HepG2 (cell line): ENCODE measurements at regions not wholly inside any gene's neighbourhood (a gene's known extent, or its start where the extent isn't known, plus 50 kb on each side); places are given as distances from the start of the nearest gene placed in this dataset.

Source experiments
- ATAC-seq: fragments of 200-7000 bp; cut with Tn5 transposase; 3 replicates; pipeline ENCODE4 v1.9.1; 2020; ENCODE audit warnings: mild to moderate bottlenecking, moderate library complexity
- BruUV-seq: library from RNA; stranded (reverse); fragments of 400-500 nt; replicated peaks from 2 replicates; lab custom pipeline; 2021; lab: Mats Ljungman, UMichigan
- CTCF ChIA-PET: fragments of 300-600 bp; formaldehyde crosslinking; extraction: SDS; loops from one replicate; lab custom pipeline; 2021; ENCODE audit warnings: low total read pairs, inconsistent platforms, low intra/inter-chr PET ratio; lab: Yijun Ruan, JAX
- POLR2A ChIA-PET: fragments of 350-600 bp; sonication (Branson Sonifier 250); formaldehyde crosslinking; loops from one replicate; lab custom pipeline; 2020; ENCODE audit warnings: antibody characterized with exemption, inconsistent platforms; lab: Yijun Ruan, JAX
- DNase-seq: peaks from one replicate; pipeline ENCODE4 v3.0.0-alpha.2; 2015; ENCODE audit warnings: low spot score
- FAIRE-seq: peaks from 3 replicates; lab custom pipeline; 2011; peaks lifted over from hg19 to GRCh38; lab: Jason Lieb, UNC
- H2AFZ ChIP-seq: one replicate; pipeline ENCODE4 v1.6.1; 2011; ENCODE audit warnings: low read length, inconsistent platforms
- H3K27ac ChIP-seq: fragments of 300-600 bp; 3 replicates; pipeline ENCODE4 v1.8.0; 2011; ENCODE audit warnings: mixed run types, mild to moderate bottlenecking, mixed read lengths, low read length, inconsistent platforms; ENCODE audit not compliant: insufficient read depth; ENCODE audit errors: extremely low read length
- H3K27me3 ChIP-seq, 2 experiments: fragments of 200-600 bp in 1 of 2; 2 replicates in 1 of 2; 3 replicates in 1 of 2; pipeline versions ENCODE4 v1.6.0 to v1.8.0; 2011; ENCODE audit warnings: low read length in 2 of 2, mild to moderate bottlenecking in 2 of 2, moderate library complexity in 2 of 2, inconsistent platforms in 1 of 2; ENCODE audit not compliant: insufficient read depth in 2 of 2, control insufficient read depth in 1 of 2
- H3K36me3 ChIP-seq, 2 experiments: fragments of 200-600 bp in 1 of 2; replicated peaks in 1 of 2; 2 replicates in 1 of 2; 3 replicates in 1 of 2; pipeline versions ENCODE4 v1.5.1 to v1.8.0; 2011; ENCODE audit warnings: low read length in 2 of 2, inconsistent platforms in 1 of 2; ENCODE audit not compliant: insufficient read depth in 2 of 2, control insufficient read depth in 1 of 2
- H3K4me1 ChIP-seq: 2 replicates; pipeline ENCODE4 v1.5.1; 2012; ENCODE audit warnings: low read length, inconsistent platforms; ENCODE audit not compliant: insufficient read depth
- H3K4me2 ChIP-seq: 2 replicates; pipeline ENCODE4 v1.6.0; 2011; ENCODE audit warnings: low read depth, low read length, inconsistent platforms
- H3K4me3 ChIP-seq, 3 experiments: fragments of 200-600 bp in 1 of 3; sonication (generic), shearing (Covaris generic) in 1 of 3; replicated peaks in 1 of 3; 2 replicates each; pipeline ENCODE4 v1.5.1; 2011 to 2016; ENCODE audit warnings: low read length in 3 of 3, inconsistent platforms in 2 of 3, low read depth in 2 of 3, mild to moderate bottlenecking in 2 of 3, control low read depth in 1 of 3, mixed read lengths in 1 of 3; ENCODE audit not compliant: insufficient read depth in 1 of 3
- H3K79me2 ChIP-seq: one replicate; pipeline ENCODE4 v1.6.1; 2011; ENCODE audit warnings: low read length, inconsistent platforms; ENCODE audit not compliant: insufficient read depth
- H3K9ac ChIP-seq: 2 replicates; pipeline ENCODE4 v1.6.0; 2011; ENCODE audit warnings: mild to moderate bottlenecking, low read depth, low read length, inconsistent platforms; ENCODE audit not compliant: insufficient read depth
- H3K9me3 ChIP-seq: 2 replicates; pipeline ENCODE4 v1.5.1; 2012; ENCODE audit warnings: mild to moderate bottlenecking, low read length
- H4K20me1 ChIP-seq: 2 replicates; pipeline ENCODE4 v1.6.0; 2011; ENCODE audit warnings: inconsistent platforms, mild to moderate bottlenecking, low read length, moderate library complexity; ENCODE audit not compliant: insufficient read depth
- CENPT ChIP-seq: sonication (generic); formaldehyde crosslinking; IDR thresholded peaks from 2 replicates; pipeline ENCODE4 v1.8.0; 2022; ENCODE audit warnings: low read depth, mild to moderate bottlenecking, moderate library complexity, missing genetic modification reagents
- CENPX ChIP-seq: sonication (generic); formaldehyde crosslinking; IDR thresholded peaks from 2 replicates; pipeline ENCODE4 v1.9.0; 2021; ENCODE audit warnings: mild to moderate bottlenecking, missing genetic modification reagents, moderate library complexity
- EP300 ChIP-seq, 3 experiments: sonication (generic) in 1 of 3; formaldehyde crosslinking in 1 of 3; IDR thresholded peaks; 2 replicates each; pipeline versions ENCODE4 v1.5.1 to v1.6.1; 2011 to 2020; ENCODE audit warnings: low read depth in 2 of 3, low read length in 2 of 3, borderline replicate concordance in 1 of 3, improper control_type of control experiment in 1 of 3, mild to moderate bottlenecking in 1 of 3, missing genetic modification reagents in 1 of 3, moderate library complexity in 1 of 3
- FOXA1 ChIP-seq, 2 experiments: fragments of 450-650 bp in 1 of 2; sonication (generic) in 1 of 2; formaldehyde crosslinking in 1 of 2; IDR thresholded peaks; 2 replicates each; pipeline versions ENCODE4 v1.4.0 to v1.6.1; 2016 to 2020; ENCODE audit warnings: missing genetic modification reagents in 1 of 2
- HHEX ChIP-seq: IDR thresholded peaks from 2 replicates; pipeline ENCODE4 v1.6.1; 2016; ENCODE audit warnings: control low read depth
- MAFG ChIP-seq: sonication (generic); formaldehyde crosslinking; IDR thresholded peaks from 2 replicates; pipeline ENCODE4 v1.5.1; 2020; ENCODE audit warnings: mild to moderate bottlenecking, missing genetic modification reagents
- MYC ChIP-seq: sonication (generic); formaldehyde crosslinking; IDR thresholded peaks from 2 replicates; pipeline ENCODE4 v1.9.0; 2021; ENCODE audit warnings: missing genetic modification reagents, borderline replicate concordance
- NKX3-1 ChIP-seq: sonication (generic); formaldehyde crosslinking; IDR thresholded peaks from 2 replicates; pipeline ENCODE4 v1.5.0; 2020; ENCODE audit warnings: missing genetic modification reagents
- RBFOX2 ChIP-seq: fragments of 200-400 bp; formaldehyde crosslinking; IDR thresholded peaks from 2 replicates; pipeline ENCODE4 v1.6.1; 2017; ENCODE audit warnings: low read depth, mild to moderate bottlenecking, low read length
- TSC22D2 ChIP-seq: sonication (generic); formaldehyde crosslinking; IDR thresholded peaks from 2 replicates; pipeline ENCODE4 v1.5.1; 2020; ENCODE audit warnings: missing genetic modification reagents, mild to moderate bottlenecking, borderline replicate concordance
- ZNF382 ChIP-seq: sonication (generic); formaldehyde crosslinking; IDR thresholded peaks from 2 replicates; pipeline ENCODE4 v1.5.0; 2020; ENCODE audit warnings: missing genetic modification reagents, mild to moderate bottlenecking, borderline replicate concordance
- ZNF589 ChIP-seq: sonication (generic); formaldehyde crosslinking; conservative IDR thresholded peaks from 2 replicates; pipeline ENCODE4 v1.8.0; 2022; ENCODE audit warnings: mild to moderate bottlenecking, moderate library complexity, missing genetic modification reagents
- WGBS: methylation state at CpG from one replicate; pipeline ENCODE4 v1.1.6; 2017; ENCODE audit warnings: low lambda C conversion rate; 5-methylcytosine and 5-hydroxymethylcytosine counted together
- in situ Hi-C: cut with HindIII; loops from 2 replicates; pipeline ENCODE4 v1.10.0; 2017; ENCODE audit warnings: low pct_unique_long_range_greater_than_20kb; ENCODE audit not compliant: extremely low pct_ligation_motif_present
- intact Hi-C: fragments of 100-400 bp; cut with micrococcal nuclease; formaldehyde crosslinking; loops from one replicate; pipeline ENCODE4 v1.10.0; 2022; ENCODE audit not compliant: unreplicated experiment
- TF ChIP-seq, protein P1 (sequence below): sonication (generic); formaldehyde crosslinking; IDR thresholded peaks from 2 replicates; pipeline ENCODE4 v1.8.0; 2022; ENCODE audit warnings: missing genetic modification reagents, mild to moderate bottlenecking, borderline replicate concordance
- TF ChIP-seq, protein P2 (sequence below), 2 experiments: IDR thresholded peaks; 2 replicates each; pipeline ENCODE4 v1.6.1; 2011 to 2012; ENCODE audit warnings: low read length in 2 of 2, borderline replicate concordance in 1 of 2, low read depth in 1 of 2, mild to moderate bottlenecking in 1 of 2, moderate library complexity in 1 of 2
- TF ChIP-seq, protein P3 (sequence below): IDR thresholded peaks from 2 replicates; pipeline ENCODE4 v1.4.0; 2020; ENCODE audit warnings: mild to moderate bottlenecking, missing genetic modification reagents

DNA sequence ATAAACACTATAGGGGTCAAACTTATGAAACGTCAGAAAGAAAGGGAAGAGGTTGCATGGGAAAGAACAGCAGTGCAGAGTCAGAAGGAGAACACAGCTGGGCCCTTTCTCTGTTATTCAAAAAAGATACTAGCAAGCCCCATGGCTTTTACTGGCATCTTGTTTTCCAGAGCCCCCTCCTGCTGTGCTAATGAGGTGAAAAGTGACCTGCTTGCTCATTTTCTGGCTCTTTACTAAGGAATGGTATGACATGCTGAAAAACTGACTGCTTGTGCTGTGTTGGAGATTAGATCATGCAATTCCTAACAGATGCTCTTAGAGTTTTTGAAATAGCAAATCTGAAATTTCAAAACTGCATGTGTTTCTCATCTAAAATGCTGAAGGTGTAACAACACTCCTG lies 541.6 kb upstream of the ALCAM start:
- POLR2A ChIA-PET = no interaction called here
- FAIRE-seq = no peak
- no peak overlapping the region for H3K9ac ChIP-seq
- BruUV-seq = no TSS peak
- no peaks in the 10 kb centered on the region for H3K79me2 ChIP-seq
- no peaks in the 10 kb centered on the region for H3K36me3 ChIP-seq
- no peaks in the 10 kb centered on the region for H3K4me1 ChIP-seq
- no peak overlapping the region for H3K4me2 ChIP-seq
- H3K9me3 ChIP-seq = peaks cover 49% of the 10 kb centered on the region
- no peaks in the 10 kb centered on the region for H4K20me1 ChIP-seq
- 4% methylated on average over 1 of the region's 1 CpG for WGBS
- no peak overlapping the region for H3K27ac ChIP-seq
- no peak overlapping the region for H3K4me3 ChIP-seq
- in situ Hi-C loops (no loop called here), intact Hi-C loops (no loop called here)
- no peak overlapping the region for H2AFZ ChIP-seq
- no peaks in the 10 kb centered on the region for H3K27me3 ChIP-seq
- CTCF ChIA-PET = no interaction called here
- no peak for ATAC-seq
- DNase-seq = no peak
- TF ChIP-seq RBFOX2 = no peak
- TF ChIP-seq CENPT (CRISPR knock-in tag) = no peak
- no peak for TF ChIP-seq NKX3-1 (CRISPR knock-in tag)
- TF ChIP-seq, protein P1, sequence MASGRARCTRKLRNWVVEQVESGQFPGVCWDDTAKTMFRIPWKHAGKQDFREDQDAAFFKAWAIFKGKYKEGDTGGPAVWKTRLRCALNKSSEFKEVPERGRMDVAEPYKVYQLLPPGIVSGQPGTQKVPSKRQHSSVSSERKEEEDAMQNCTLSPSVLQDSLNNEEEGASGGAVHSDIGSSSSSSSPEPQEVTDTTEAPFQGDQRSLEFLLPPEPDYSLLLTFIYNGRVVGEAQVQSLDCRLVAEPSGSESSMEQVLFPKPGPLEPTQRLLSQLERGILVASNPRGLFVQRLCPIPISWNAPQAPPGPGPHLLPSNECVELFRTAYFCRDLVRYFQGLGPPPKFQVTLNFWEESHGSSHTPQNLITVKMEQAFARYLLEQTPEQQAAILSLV (CRISPR knock-in tag) = no peak
- TF ChIP-seq FOXA1 (IDR thresholded peaks at IDR 0.05) = no peak
- no peak for TF ChIP-seq FOXA1 (CRISPR knock-in tag; IDR thresholded peaks at IDR 0.05)
- TF ChIP-seq ZNF382 (CRISPR knock-in tag) = no peak
- TF ChIP-seq, protein P2, sequence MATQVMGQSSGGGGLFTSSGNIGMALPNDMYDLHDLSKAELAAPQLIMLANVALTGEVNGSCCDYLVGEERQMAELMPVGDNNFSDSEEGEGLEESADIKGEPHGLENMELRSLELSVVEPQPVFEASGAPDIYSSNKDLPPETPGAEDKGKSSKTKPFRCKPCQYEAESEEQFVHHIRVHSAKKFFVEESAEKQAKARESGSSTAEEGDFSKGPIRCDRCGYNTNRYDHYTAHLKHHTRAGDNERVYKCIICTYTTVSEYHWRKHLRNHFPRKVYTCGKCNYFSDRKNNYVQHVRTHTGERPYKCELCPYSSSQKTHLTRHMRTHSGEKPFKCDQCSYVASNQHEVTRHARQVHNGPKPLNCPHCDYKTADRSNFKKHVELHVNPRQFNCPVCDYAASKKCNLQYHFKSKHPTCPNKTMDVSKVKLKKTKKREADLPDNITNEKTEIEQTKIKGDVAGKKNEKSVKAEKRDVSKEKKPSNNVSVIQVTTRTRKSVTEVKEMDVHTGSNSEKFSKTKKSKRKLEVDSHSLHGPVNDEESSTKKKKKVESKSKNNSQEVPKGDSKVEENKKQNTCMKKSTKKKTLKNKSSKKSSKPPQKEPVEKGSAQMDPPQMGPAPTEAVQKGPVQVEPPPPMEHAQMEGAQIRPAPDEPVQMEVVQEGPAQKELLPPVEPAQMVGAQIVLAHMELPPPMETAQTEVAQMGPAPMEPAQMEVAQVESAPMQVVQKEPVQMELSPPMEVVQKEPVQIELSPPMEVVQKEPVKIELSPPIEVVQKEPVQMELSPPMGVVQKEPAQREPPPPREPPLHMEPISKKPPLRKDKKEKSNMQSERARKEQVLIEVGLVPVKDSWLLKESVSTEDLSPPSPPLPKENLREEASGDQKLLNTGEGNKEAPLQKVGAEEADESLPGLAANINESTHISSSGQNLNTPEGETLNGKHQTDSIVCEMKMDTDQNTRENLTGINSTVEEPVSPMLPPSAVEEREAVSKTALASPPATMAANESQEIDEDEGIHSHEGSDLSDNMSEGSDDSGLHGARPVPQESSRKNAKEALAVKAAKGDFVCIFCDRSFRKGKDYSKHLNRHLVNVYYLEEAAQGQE (IDR thresholded peaks at IDR 0.05; ENCODE audit: borderline replicate concordance in 1 of 2, low read depth in 1 of 2, low read length in 2 of 2) = no peak
- TF ChIP-seq ZNF589 (CRISPR knock-in tag) = no peak
- TF ChIP-seq EP300 (IDR thresholded peaks at IDR 0.05; ENCODE audit: low read depth in 2 of 2, low read length in 2 of 2) = no peak
- no peak for TF ChIP-seq EP300 (CRISPR knock-in tag; IDR thresholded peaks at IDR 0.05; ENCODE audit: borderline replicate concordance)
- no peak for TF ChIP-seq MAFG
- no peak for TF ChIP-seq TSC22D2 (CRISPR knock-in tag)
- TF ChIP-seq CENPX = no peak
- TF ChIP-seq, protein P3, sequence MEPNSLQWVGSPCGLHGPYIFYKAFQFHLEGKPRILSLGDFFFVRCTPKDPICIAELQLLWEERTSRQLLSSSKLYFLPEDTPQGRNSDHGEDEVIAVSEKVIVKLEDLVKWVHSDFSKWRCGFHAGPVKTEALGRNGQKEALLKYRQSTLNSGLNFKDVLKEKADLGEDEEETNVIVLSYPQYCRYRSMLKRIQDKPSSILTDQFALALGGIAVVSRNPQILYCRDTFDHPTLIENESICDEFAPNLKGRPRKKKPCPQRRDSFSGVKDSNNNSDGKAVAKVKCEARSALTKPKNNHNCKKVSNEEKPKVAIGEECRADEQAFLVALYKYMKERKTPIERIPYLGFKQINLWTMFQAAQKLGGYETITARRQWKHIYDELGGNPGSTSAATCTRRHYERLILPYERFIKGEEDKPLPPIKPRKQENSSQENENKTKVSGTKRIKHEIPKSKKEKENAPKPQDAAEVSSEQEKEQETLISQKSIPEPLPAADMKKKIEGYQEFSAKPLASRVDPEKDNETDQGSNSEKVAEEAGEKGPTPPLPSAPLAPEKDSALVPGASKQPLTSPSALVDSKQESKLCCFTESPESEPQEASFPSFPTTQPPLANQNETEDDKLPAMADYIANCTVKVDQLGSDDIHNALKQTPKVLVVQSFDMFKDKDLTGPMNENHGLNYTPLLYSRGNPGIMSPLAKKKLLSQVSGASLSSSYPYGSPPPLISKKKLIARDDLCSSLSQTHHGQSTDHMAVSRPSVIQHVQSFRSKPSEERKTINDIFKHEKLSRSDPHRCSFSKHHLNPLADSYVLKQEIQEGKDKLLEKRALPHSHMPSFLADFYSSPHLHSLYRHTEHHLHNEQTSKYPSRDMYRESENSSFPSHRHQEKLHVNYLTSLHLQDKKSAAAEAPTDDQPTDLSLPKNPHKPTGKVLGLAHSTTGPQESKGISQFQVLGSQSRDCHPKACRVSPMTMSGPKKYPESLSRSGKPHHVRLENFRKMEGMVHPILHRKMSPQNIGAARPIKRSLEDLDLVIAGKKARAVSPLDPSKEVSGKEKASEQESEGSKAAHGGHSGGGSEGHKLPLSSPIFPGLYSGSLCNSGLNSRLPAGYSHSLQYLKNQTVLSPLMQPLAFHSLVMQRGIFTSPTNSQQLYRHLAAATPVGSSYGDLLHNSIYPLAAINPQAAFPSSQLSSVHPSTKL (CRISPR knock-in tag) = no peak
- TF ChIP-seq MYC = no peak
- TF ChIP-seq HHEX (CRISPR knock-in tag) = no peak
